MCF 10A (cell line): ENCODE measurements at regions not wholly inside any gene's neighbourhood (a gene's known extent, or its start where the extent isn't known, plus 50 kb on each side); places are given as distances from the start of the nearest gene placed in this dataset.

Source experiments
- BruUV-seq: library from RNA; stranded (reverse); fragments of 400-500 nt; replicated peaks from 2 replicates; lab custom pipeline; 2021; lab: Mats Ljungman, UMichigan
- CTCF ChIA-PET: fragments of 300-600 bp; sonication (Branson Sonifier 250); formaldehyde crosslinking; extraction: SDS; loops from one replicate; lab custom pipeline; 2021; ENCODE audit warnings: antibody characterized with exemption, inconsistent platforms; lab: Yijun Ruan, JAX
- POLR2A ChIA-PET: fragments of 300-600, 350-650 bp; sonication (Branson Sonifier 250); formaldehyde crosslinking; extraction: SDS; loops from one replicate; lab custom pipeline; 2020; ENCODE audit warnings: antibody characterized with exemption, inconsistent platforms; lab: Yijun Ruan, JAX
- DNase-seq: peaks from one replicate; pipeline ENCODE4 v3.0.0-alpha.2; 2018; ENCODE audit not compliant: unreplicated experiment
- H3K27ac Mint-ChIP-seq: one replicate; pipeline ENCODE4 v1.8.0; 2022; ENCODE audit warnings: mild to moderate bottlenecking, low read depth, mixed read lengths; ENCODE audit not compliant: unreplicated experiment
- H3K27me3 Mint-ChIP-seq: one replicate; pipeline ENCODE4 v1.8.0; 2022; ENCODE audit warnings: mixed read lengths; ENCODE audit not compliant: insufficient read depth, unreplicated experiment
- H3K36me3 Mint-ChIP-seq: one replicate; pipeline ENCODE4 v1.8.0; 2022; ENCODE audit warnings: mild to moderate bottlenecking, moderate library complexity, mixed read lengths; ENCODE audit not compliant: insufficient read depth, unreplicated experiment
- H3K4me1 Mint-ChIP-seq: one replicate; pipeline ENCODE4 v1.8.0; 2022; ENCODE audit warnings: mixed read lengths; ENCODE audit not compliant: insufficient read depth, unreplicated experiment
- H3K4me3 Mint-ChIP-seq: one replicate; pipeline ENCODE4 v1.8.0; 2022; ENCODE audit warnings: mild to moderate bottlenecking, moderate library complexity, mixed read lengths; ENCODE audit not compliant: unreplicated experiment
- H3K9me3 Mint-ChIP-seq: one replicate; pipeline ENCODE4 v1.8.0; 2022; ENCODE audit warnings: mixed read lengths; ENCODE audit not compliant: unreplicated experiment
- intact Hi-C: fragments of 100-400 bp; cut with micrococcal nuclease; formaldehyde crosslinking; loops from 2 replicates; pipeline ENCODE4 v1.14.1; 2022
- TF ChIP-seq, protein P1 (sequence below): fragments of 200-600 bp; IDR thresholded peaks from one replicate; pipeline ENCODE4 v1.8.0; 2022; ENCODE audit warnings: antibody characterized with exemption, mild to moderate bottlenecking; ENCODE audit not compliant: unreplicated experiment

DNA sequence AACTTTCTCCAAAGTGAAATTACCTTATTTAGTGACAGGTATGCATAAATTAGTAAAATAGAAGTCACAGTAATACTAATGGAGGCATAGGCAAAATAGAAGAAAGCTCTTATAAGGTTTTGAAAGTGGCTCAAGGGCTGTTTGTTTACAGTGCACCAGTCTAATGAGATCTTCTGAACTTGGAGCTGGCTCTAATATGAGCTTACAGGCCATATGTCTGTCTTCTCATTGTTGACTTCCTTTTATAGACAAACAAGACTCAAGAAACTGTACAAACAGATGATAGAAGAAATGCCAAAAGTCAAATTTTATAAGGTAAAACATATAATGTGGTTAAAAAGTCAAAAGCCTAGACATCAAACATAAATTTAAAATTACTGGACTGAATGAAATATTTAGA lies 207.5 kb upstream of the NEGR1 start:
- H3K9me3 Mint-ChIP-seq: no peaks in the 10 kb centered on the region
- intact Hi-C loops: no loop called here
- BruUV-seq: no TSS peak
- no peaks in the 10 kb centered on the region for H3K36me3 Mint-ChIP-seq
- H3K4me3 Mint-ChIP-seq: no peak overlapping the region
- ChIA-PET CTCF (no interaction called here), POLR2A (interaction anchor here (0.6 kb wide), 1 partner anchor 105 kb away, joined by 3 read pairs; no protein-coding TSS in a partner anchor)
- DNase-seq: no peak
- H3K27ac Mint-ChIP-seq: no peak overlapping the region
- H3K4me1 Mint-ChIP-seq: no peaks in the 10 kb centered on the region
- TF ChIP-seq, protein P1, sequence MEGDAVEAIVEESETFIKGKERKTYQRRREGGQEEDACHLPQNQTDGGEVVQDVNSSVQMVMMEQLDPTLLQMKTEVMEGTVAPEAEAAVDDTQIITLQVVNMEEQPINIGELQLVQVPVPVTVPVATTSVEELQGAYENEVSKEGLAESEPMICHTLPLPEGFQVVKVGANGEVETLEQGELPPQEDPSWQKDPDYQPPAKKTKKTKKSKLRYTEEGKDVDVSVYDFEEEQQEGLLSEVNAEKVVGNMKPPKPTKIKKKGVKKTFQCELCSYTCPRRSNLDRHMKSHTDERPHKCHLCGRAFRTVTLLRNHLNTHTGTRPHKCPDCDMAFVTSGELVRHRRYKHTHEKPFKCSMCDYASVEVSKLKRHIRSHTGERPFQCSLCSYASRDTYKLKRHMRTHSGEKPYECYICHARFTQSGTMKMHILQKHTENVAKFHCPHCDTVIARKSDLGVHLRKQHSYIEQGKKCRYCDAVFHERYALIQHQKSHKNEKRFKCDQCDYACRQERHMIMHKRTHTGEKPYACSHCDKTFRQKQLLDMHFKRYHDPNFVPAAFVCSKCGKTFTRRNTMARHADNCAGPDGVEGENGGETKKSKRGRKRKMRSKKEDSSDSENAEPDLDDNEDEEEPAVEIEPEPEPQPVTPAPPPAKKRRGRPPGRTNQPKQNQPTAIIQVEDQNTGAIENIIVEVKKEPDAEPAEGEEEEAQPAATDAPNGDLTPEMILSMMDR: no peak
- H3K27me3 Mint-ChIP-seq: no peaks in the 10 kb centered on the region

DNA sequence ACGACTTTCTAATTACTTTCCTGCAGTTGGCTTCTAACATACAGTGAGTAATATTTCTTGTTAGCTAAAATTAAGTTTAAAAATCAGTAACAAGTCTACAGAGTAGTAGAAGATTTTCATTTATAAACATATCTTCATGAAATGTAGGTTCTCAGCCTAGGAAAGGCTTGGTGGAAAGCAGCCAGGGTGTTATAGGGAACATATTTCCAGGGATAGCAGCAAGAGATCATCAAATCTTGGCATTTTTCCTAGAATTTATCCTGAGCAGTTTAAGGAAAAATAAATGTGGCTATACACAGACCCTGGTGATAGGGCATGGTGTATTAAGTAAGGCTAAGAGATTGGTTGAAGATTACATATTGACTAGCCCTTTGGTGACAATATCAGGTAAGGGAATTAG lies 203.5 kb upstream of the NEGR1 start:
- H3K27ac Mint-ChIP-seq: no peak overlapping the region
- DNase-seq: no peak
- ChIA-PET POLR2A (no interaction called here), CTCF (no interaction called here)
- intact Hi-C loops: no loop called here
- no peaks in the 10 kb centered on the region for H3K9me3 Mint-ChIP-seq
- H3K4me1 Mint-ChIP-seq: no peaks in the 10 kb centered on the region
- TF ChIP-seq, protein P1: no peak
- H3K36me3 Mint-ChIP-seq: no peaks in the 10 kb centered on the region
- H3K4me3 Mint-ChIP-seq: no peak overlapping the region
- no peaks in the 10 kb centered on the region for H3K27me3 Mint-ChIP-seq
- BruUV-seq: no TSS peak

DNA sequence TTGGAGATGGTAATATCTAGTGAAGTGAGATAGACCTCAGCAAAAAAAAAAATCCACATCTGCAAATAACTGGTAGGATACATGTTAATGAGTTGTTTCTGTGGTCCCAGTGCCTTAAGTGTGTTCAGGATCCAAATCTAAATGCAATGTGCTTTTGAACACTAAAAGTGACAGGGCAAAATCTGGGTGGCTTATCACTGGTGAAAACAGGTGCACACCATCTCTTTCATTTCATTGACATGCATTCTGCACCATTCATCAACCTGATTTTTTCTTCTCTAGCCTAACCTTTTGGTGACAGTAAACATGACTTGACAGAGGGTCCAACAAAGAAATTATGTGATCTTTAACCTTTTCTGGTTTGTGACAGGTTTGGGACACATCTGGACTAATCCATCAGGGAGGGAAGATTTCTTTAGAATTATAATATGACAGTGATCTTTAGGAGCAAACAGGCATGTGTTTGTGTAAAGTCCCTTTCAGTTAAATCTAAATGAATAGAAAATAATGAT lies 201.6 kb upstream of the NEGR1 start:
- no peaks in the 10 kb centered on the region for H3K36me3 Mint-ChIP-seq
- H3K4me3 Mint-ChIP-seq: no peak overlapping the region
- intact Hi-C loops: no loop called here
- no peak overlapping the region for H3K27ac Mint-ChIP-seq
- POLR2A ChIA-PET: no interaction called here
- BruUV-seq: no TSS peak
- CTCF ChIA-PET: no interaction called here
- no peaks in the 10 kb centered on the region for H3K27me3 Mint-ChIP-seq
- no peak for DNase-seq
- H3K9me3 Mint-ChIP-seq: peaks cover 3% of the 10 kb centered on the region
- TF ChIP-seq, protein P1: no peak
- no peaks in the 10 kb centered on the region for H3K4me1 Mint-ChIP-seq

DNA sequence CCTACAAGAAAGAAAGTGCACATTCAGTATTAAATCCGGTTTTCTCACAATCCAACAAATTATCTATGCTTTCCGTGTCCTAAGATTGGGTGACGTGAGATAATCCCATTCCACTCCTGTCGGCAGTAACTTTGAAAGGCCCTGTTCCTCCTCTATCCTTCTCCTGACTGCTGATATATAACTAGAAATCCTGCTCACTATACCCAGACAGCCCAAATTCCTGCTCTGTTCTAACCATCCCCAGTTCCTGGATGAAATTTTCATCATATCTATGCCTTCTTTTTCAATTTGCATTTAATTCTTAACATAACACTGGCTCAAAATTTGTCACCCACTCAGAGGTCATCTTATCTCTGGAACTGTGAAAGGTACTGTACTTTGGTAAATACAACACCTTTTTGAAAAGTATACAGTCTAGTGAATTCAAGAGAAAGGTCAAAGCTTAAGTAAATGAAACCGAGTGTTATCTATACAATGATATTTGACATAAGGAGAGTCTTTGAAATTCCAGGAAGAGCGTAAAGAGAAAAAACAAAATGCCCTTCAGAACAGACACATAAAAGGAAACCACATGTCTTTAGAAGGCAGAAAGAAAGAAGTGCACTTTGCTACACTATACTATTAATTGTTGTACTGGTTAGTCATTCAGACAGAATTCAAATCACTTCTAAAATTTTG lies 200.5 kb upstream of the NEGR1 start:
- Mint-ChIP-seq H3K27me3 (no peaks in the 10 kb centered on the region), H3K4me3 (no peak overlapping the region), H3K4me1 (no peaks in the 10 kb centered on the region), H3K36me3 (no peaks in the 10 kb centered on the region), H3K9me3 (peaks cover 7% of the 10 kb centered on the region), H3K27ac (no peak overlapping the region)
- CTCF ChIA-PET: interaction anchor here (0.6 kb wide), 1 partner anchor 718 kb away, joined by 3 read pairs; no protein-coding TSS in a partner anchor
- BruUV-seq: no TSS peak
- intact Hi-C loops: no loop called here
- DNase-seq: no peak
- POLR2A ChIA-PET: no interaction called here
- TF ChIP-seq, protein P1: no peak
